Lung (tissue), 11 donors: ENCODE measurements at regions not wholly inside any gene's neighbourhood (a gene's known extent, or its start where the extent isn't known, plus 50 kb on each side); places are given as distances from the start of the nearest gene placed in this dataset.
A peak's percentile ranks its signal among the peaks of the same experiment; 100 is the strongest.

ENCODE experiments used
- ATAC-seq: fragments of 200-7000 bp; cut with Tn5 transposase; one replicate; pipeline ENCODE4 v1.9.1; 2020; ENCODE audit warnings: moderate number of reproducible peaks; ENCODE audit not compliant: insufficient read depth, low FRiP score
- DNase-seq, 3 donors: peaks; one replicate each; pipeline ENCODE4 v3.0.0-alpha.2; 2013 to 2017
- H3K27ac ChIP-seq, 2 donors: one replicate each; pipeline ENCODE4 v1.5.1; 2013; ENCODE audit warnings: mild to moderate bottlenecking in 2 of 2, moderate library complexity in 2 of 2, control low read depth in 1 of 2, inconsistent platforms in 1 of 2, low read depth in 1 of 2, low read length in 1 of 2
- H3K27me3 ChIP-seq, 3 donors: one replicate each; pipeline ENCODE4 v1.5.1; 2013; ENCODE audit warnings: low read length in 2 of 3; ENCODE audit not compliant: control insufficient read depth in 3 of 3, insufficient read depth in 3 of 3
- H3K36me3 ChIP-seq, 4 donors: one replicate each; pipeline ENCODE4 v1.5.1; 2013; ENCODE audit warnings: low read length in 4 of 4, mild to moderate bottlenecking in 1 of 4, moderate library complexity in 1 of 4; ENCODE audit not compliant: control insufficient read depth in 4 of 4, insufficient read depth in 4 of 4
- H3K4me1 ChIP-seq, 5 donors: one replicate each; pipeline ENCODE4 v1.5.1; 2013; ENCODE audit warnings: low read length in 5 of 5, mild to moderate bottlenecking in 2 of 5, moderate library complexity in 1 of 5; ENCODE audit not compliant: control insufficient read depth in 5 of 5, insufficient read depth in 5 of 5
- H3K4me3 ChIP-seq: one replicate; pipeline ENCODE4 v1.5.1; 2013; ENCODE audit warnings: mild to moderate bottlenecking, control low read depth, moderate library complexity
- H3K9ac ChIP-seq, 2 donors: one replicate each; pipeline ENCODE4 v1.5.1; 2013; ENCODE audit warnings: low read length in 2 of 2, control low read depth in 1 of 2; ENCODE audit not compliant: insufficient read depth in 1 of 2
- H3K9me3 ChIP-seq, 4 donors: one replicate each; pipeline ENCODE4 v1.5.1; 2013; ENCODE audit warnings: low read length in 3 of 4, mild to moderate bottlenecking in 1 of 4, moderate library complexity in 1 of 4; ENCODE audit not compliant: control insufficient read depth in 4 of 4, insufficient read depth in 3 of 4
- CTCF ChIP-seq: IDR thresholded peaks from 2 replicates; pipeline ENCODE4 v1.5.1; 2012; ENCODE audit warnings: mild to moderate bottlenecking; ENCODE audit errors: control extremely low read depth, extremely low read depth
- WGBS, 2 donors: extraction: QIAGEN DNeasy Blood & Tissue Kit; methylation state at CpG; one replicate each; pipeline ENCODE4 v1.1.7; 2013; 5-methylcytosine and 5-hydroxymethylcytosine counted together
- donor health status: control.
- donor health status: control.
- donor health status: Bipolar disorder and iron deficiency.
- donor health status: healthy.
- donor health status: DM: yes; HTN: yes; CAD: no.

GRCh38 chr1:58214674-58215073 is 331.9 kb downstream of the OMA1 start:
- WGBS, 2 donors = 94 to 100% methylated on average over 1 of the region's 1 CpG
- no peak overlapping the region for H3K9ac ChIP-seq
- peaks cover 0 to 3% (median 0%) of the 10 kb centered on the region in 3 donors for H3K27me3 ChIP-seq
- DNase-seq (no peak), ATAC-seq (no peak)
- no peak overlapping the region for H3K4me3 ChIP-seq
- no peak for TF ChIP-seq CTCF
- H3K4me1 ChIP-seq = no peaks in the 10 kb centered on the region
- no peak overlapping the region for H3K27ac ChIP-seq
- H3K36me3 ChIP-seq = no peaks in the 10 kb centered on the region
- peaks cover 0 to 4% (median 0%) of the 10 kb centered on the region in 4 donors for H3K9me3 ChIP-seq

GRCh38 chr1:58211869-58212268 is 334.7 kb downstream of the OMA1 start:
- Histone ChIP-seq H3K9me3 (no peaks in the 10 kb centered on the region), H3K27ac (no peak overlapping the region), H3K36me3 (no peaks in the 10 kb centered on the region), H3K9ac (no peak overlapping the region), H3K27me3 (no peaks in the 10 kb centered on the region), H3K4me1 (no peaks in the 10 kb centered on the region), H3K4me3 (no peak overlapping the region)
- ATAC-seq (no peak), DNase-seq (no peak)
- 41 to 45% methylated on average over 3 of the region's 3 CpGs for WGBS, 2 donors
- no peak for TF ChIP-seq CTCF

- Histone ChIP-seq H3K9ac (no peak overlapping the region), H3K27me3 (no peaks in the 10 kb centered on the region), H3K27ac (no peak overlapping the region), H3K4me3 (no peak overlapping the region), H3K9me3 (no peaks in the 10 kb centered on the region), H3K36me3 (no peaks in the 10 kb centered on the region), H3K4me1 (no peaks in the 10 kb centered on the region)
- no peak for ATAC-seq
- DNase-seq = peak in 1 of 3 donors; percentile 10
- 75 to 76% methylated on average over 3 of the region's 3 CpGs for WGBS, 2 donors
- TF ChIP-seq CTCF = no peak
Observed at GRCh38 chr1:58209575-58209974, 337.0 kb downstream of the OMA1 start.

GRCh38 chr1:58206749-58207148 is 339.8 kb downstream of the OMA1 start:
- TF ChIP-seq CTCF = no peak
- ATAC-seq (no peak), DNase-seq (no peak)
- 89 to 91% methylated on average over 1 of the region's 1 CpG for WGBS, 2 donors
- H3K36me3 ChIP-seq = no peaks in the 10 kb centered on the region
- H3K4me3 ChIP-seq = no peak overlapping the region
- H3K9me3 ChIP-seq = no peaks in the 10 kb centered on the region
- no peak overlapping the region for H3K27ac ChIP-seq
- no peak overlapping the region for H3K9ac ChIP-seq
- no peaks in the 10 kb centered on the region for H3K27me3 ChIP-seq
- H3K4me1 ChIP-seq = no peaks in the 10 kb centered on the region
